ENCODE measurements at regions not wholly inside any gene's neighbourhood (a gene's known extent, or its start where the extent isn't known, plus 50 kb on each side); places are given as distances from the start of the nearest gene placed in this dataset.

- Histone ChIP-seq H3K9me3 (ENCODE audit: control insufficient read depth, insufficient read depth, low read depth, low read length) (no peaks in the 10 kb centered on the region), H3K4me3 (ENCODE audit: low read depth in 2 of 2, low read length in 2 of 2) (no peak overlapping the region), H3K4me1 (ENCODE audit: control insufficient read depth, insufficient read depth, low read length) (no peaks in the 10 kb centered on the region), H3K27me3 (ENCODE audit: control insufficient read depth, insufficient read depth, low read length) (no peaks in the 10 kb centered on the region), H3K36me3 (ENCODE audit: control insufficient read depth, insufficient read depth, low read length) (no peaks in the 10 kb centered on the region), H3K27ac (ENCODE audit: low read length) (no peak overlapping the region)
- in situ Hi-C loops (cut with HindIII; ENCODE audit: low pct_unique_long_range_greater_than_20kb, low sequenced_read_pairs) (no loop called here), intact Hi-C loops (cut with micrococcal nuclease; ENCODE audit: unreplicated experiment) (no loop called here)
- BruUV-seq (replicated peaks): no TSS peak
- no peak for TF ChIP-seq CTCF (IDR thresholded peaks at IDR 0.05)
- no peak for TF ChIP-seq TCF7L2 (IDR thresholded peaks at IDR 0.05; ENCODE audit: low read depth, low read length)
- TF ChIP-seq SIN3A (IDR thresholded peaks at IDR 0.05; ENCODE audit: borderline replicate concordance, insufficient read depth, low read depth, low read length): no peak
- TF ChIP-seq POLR2AphosphoS5 (IDR thresholded peaks at IDR 0.05; ENCODE audit: low read depth, low read length): no peak
- TF ChIP-seq REST (IDR thresholded peaks at IDR 0.05; ENCODE audit: insufficient read depth in 1 of 2, low read depth in 2 of 2, low read length in 1 of 2): no peak
- CTCF ChIA-PET: no interaction called here
- DNase-seq (ENCODE audit: low read depth, low spot score) (no peak), ATAC-seq (no peak)
- POLR2A ChIA-PET: no interaction called here
Measured at GRCh38 chr2:156864753-156865152, 392.8 kb upstream of the GALNT5 start.

- no peaks in the 10 kb centered on the region for H3K27me3 ChIP-seq (ENCODE audit: control insufficient read depth, insufficient read depth, low read length)
- no peaks in the 10 kb centered on the region for H3K4me1 ChIP-seq (ENCODE audit: control insufficient read depth, insufficient read depth, low read length)
- no peak overlapping the region for H3K4me3 ChIP-seq (ENCODE audit: low read depth in 2 of 2, low read length in 2 of 2)
- no peak overlapping the region for H3K27ac ChIP-seq (ENCODE audit: low read length)
- no TSS peak for BruUV-seq (replicated peaks)
- no peak for ATAC-seq
- intact Hi-C loops (cut with micrococcal nuclease; ENCODE audit: unreplicated experiment) (no loop called here), in situ Hi-C loops (cut with HindIII; ENCODE audit: low pct_unique_long_range_greater_than_20kb, low sequenced_read_pairs) (no loop called here)
- POLR2A ChIA-PET: no interaction called here
- TF ChIP-seq TCF7L2 (IDR thresholded peaks at IDR 0.05; ENCODE audit: low read depth, low read length) (no peak), POLR2AphosphoS5 (IDR thresholded peaks at IDR 0.05; ENCODE audit: low read depth, low read length) (no peak), REST (IDR thresholded peaks at IDR 0.05; ENCODE audit: insufficient read depth in 1 of 2, low read depth in 2 of 2, low read length in 1 of 2) (no peak), CTCF (IDR thresholded peaks at IDR 0.05) (no peak), SIN3A (IDR thresholded peaks at IDR 0.05; ENCODE audit: borderline replicate concordance, insufficient read depth, low read depth, low read length) (no peak)
- H3K36me3 ChIP-seq (ENCODE audit: control insufficient read depth, insufficient read depth, low read length): no peaks in the 10 kb centered on the region
- DNase-seq (ENCODE audit: low read depth, low spot score): no peak
- H3K9me3 ChIP-seq (ENCODE audit: control insufficient read depth, insufficient read depth, low read depth, low read length): no peaks in the 10 kb centered on the region
- CTCF ChIA-PET: no interaction called here
Measured at GRCh38 chr2:156867201-156867600, 390.3 kb upstream of the GALNT5 start.
